ENCODE measurements at regions not wholly inside any gene's neighbourhood (a gene's known extent, or its start where the extent isn't known, plus 50 kb on each side); places are given as distances from the start of the nearest gene placed in this dataset.

DNA sequence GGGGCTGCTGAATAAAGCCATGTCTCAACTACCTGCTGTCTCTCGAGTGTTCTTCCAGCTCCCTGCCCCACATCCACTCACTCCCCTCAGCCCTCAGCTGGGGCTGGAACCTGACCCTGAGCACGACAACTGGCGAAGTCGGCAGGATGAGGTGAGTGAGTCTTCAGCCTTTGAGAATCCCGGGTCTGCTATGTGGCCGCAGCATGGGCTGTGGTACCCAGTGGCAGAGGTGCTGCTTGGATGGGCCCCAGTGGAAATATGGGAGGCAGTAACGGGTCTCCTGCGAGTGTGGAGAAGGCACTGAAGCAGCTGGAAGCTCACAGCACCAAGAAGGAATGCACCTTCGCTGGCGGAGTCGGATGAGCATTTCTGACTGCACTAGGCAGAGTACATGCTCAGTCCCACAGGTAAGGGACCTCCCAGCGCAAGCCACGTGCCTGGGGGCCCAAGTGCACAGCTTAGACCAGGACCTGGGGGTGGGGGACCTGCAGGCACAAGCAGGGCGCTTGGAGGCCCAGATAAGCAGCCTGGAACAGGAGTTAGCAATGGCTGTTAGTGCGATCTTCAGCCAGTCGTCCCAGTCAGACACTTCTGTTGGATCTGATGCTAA, 95.5 kb upstream of the TMPO start:
- Mint-ChIP-seq H3K27ac (no peak overlapping the region), H3K4me1 (no peaks in the 10 kb centered on the region), H3K36me3 (ENCODE audit: low read depth) (no peaks in the 10 kb centered on the region), H3K4me3 (no peak overlapping the region), H3K27me3 (peaks cover 18% of the 10 kb centered on the region), H3K9me3 (no peaks in the 10 kb centered on the region)
- no peak for ATAC-seq (replicated peaks)

DNA sequence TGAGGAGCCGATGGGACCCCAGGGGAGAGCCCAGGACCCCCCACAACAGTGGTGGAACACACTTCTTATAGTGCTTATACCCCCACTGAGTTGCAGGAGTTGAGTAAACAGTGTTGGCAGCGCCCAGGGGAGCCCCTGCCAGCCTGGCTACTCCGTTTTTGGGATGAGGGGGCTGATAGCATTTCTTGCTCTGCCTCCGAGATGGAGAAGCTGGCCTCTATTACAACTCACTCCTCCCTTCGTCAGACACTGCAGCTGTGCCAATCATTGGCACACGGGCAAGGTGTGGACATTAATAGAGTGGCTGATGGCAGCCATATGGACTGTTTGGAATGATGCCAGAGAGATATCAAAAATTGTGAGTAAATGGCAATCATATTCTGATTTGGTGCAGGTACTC, 94.9 kb upstream of the TMPO start:
- Mint-ChIP-seq H3K4me3 (no peak overlapping the region), H3K36me3 (ENCODE audit: low read depth) (no peaks in the 10 kb centered on the region), H3K27me3 (peaks cover 16% of the 10 kb centered on the region), H3K27ac (no peak overlapping the region), H3K4me1 (no peaks in the 10 kb centered on the region), H3K9me3 (no peaks in the 10 kb centered on the region)
- ATAC-seq (replicated peaks), result no peak

DNA sequence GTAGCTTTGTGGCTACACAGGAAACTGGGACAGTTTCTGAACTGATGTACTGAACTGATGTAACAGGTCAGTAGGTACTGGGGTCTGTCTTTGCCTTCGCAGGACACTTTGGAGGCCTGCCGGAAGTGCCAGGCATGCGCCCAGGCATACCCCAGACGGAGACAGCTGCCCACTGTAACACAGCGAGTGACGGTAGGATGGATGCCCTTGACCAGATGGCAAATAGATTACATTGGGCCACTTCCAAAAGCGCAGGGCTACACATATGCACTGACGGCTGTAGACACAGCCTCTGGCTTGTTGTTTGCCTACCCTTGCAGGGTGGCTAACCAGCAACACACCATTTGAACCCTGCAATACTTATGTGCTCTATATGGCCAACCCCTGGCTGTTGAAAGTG, 94.1 kb upstream of the TMPO start:
- Mint-ChIP-seq H3K9me3 (no peaks in the 10 kb centered on the region), H3K4me1 (no peaks in the 10 kb centered on the region), H3K36me3 (ENCODE audit: low read depth) (no peaks in the 10 kb centered on the region), H3K27ac (no peak overlapping the region), H3K4me3 (no peak overlapping the region), H3K27me3 (peaks cover 9% of the 10 kb centered on the region)
- no peak for ATAC-seq (replicated peaks)

DNA sequence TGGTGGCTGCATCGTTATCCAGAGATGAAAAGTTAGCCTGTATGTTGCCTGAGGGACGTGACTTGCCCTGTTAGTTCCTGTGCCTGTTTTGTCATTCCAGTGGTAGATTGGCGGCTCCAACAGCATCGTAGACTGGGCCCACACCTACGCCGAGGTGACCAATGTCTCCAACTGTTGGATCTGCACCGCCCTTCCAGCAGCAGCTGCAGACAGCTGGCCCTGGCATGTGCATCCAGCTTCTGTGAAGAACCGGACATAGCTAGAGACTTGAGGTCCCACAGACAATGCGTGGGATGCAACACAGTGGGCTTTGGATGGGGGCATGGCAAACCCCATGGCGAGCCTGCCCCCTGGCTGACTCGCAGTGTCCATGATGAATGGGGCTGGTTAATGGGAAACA, 93.0 kb upstream of the TMPO start:
- H3K4me3 Mint-ChIP-seq, result no peak overlapping the region
- peaks cover 5% of the 10 kb centered on the region for H3K27me3 Mint-ChIP-seq
- H3K27ac Mint-ChIP-seq, result no peak overlapping the region
- ATAC-seq (replicated peaks), result no peak
- no peaks in the 10 kb centered on the region for H3K9me3 Mint-ChIP-seq
- H3K36me3 Mint-ChIP-seq (ENCODE audit: low read depth), result no peaks in the 10 kb centered on the region
- H3K4me1 Mint-ChIP-seq, result no peaks in the 10 kb centered on the region

DNA sequence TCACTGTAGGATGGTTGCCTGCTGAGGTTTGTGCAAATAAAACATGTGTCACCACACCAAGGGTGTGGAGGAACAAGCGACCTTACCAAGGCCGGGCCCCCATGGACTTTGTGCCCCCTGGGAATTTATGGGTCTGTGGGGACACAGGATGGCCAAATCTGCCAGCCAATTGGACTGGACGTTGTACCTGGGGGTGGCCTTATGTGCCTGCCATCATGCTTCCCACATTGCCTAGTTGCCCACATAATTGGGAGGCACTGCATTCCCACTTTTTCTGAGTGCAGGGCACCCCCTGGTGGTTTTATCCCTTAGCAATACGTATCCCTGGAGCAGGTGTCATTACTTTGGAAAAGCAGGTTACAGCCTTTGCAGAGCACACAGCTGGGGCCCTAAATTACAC, 92.6 kb upstream of the TMPO start:
- no peaks in the 10 kb centered on the region for H3K36me3 Mint-ChIP-seq (ENCODE audit: low read depth)
- no peaks in the 10 kb centered on the region for H3K9me3 Mint-ChIP-seq
- ATAC-seq (replicated peaks), result no peak
- no peaks in the 10 kb centered on the region for H3K4me1 Mint-ChIP-seq
- no peak overlapping the region for H3K27ac Mint-ChIP-seq
- H3K27me3 Mint-ChIP-seq, result peaks cover under 1% of the 10 kb centered on the region
- no peak overlapping the region for H3K4me3 Mint-ChIP-seq

DNA sequence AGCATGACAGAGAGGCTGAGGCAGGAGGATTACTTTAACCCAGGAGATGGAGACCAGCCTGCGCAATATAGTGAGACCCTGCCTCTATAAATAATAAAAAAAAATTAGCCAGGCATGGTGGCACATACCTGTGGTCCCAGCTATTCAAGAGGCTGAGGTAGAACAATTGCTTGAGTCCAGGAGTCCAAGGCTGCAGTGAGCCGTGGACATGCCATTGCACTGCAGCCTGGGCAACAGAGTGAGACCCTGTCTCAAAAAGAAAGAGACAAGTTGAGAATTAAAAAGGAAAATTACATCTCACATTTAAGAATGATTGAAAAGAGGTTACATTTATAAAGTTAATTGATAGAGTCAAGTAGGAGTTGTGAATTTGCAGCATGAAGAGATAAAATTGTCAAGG, 91.4 kb upstream of the TMPO start:
- H3K4me3 Mint-ChIP-seq, result no peak overlapping the region
- no peaks in the 10 kb centered on the region for H3K36me3 Mint-ChIP-seq (ENCODE audit: low read depth)
- no peak for ATAC-seq (replicated peaks)
- H3K9me3 Mint-ChIP-seq, result no peaks in the 10 kb centered on the region
- H3K27ac Mint-ChIP-seq, result no peak overlapping the region
- no peaks in the 10 kb centered on the region for H3K27me3 Mint-ChIP-seq
- H3K4me1 Mint-ChIP-seq, result no peaks in the 10 kb centered on the region

DNA sequence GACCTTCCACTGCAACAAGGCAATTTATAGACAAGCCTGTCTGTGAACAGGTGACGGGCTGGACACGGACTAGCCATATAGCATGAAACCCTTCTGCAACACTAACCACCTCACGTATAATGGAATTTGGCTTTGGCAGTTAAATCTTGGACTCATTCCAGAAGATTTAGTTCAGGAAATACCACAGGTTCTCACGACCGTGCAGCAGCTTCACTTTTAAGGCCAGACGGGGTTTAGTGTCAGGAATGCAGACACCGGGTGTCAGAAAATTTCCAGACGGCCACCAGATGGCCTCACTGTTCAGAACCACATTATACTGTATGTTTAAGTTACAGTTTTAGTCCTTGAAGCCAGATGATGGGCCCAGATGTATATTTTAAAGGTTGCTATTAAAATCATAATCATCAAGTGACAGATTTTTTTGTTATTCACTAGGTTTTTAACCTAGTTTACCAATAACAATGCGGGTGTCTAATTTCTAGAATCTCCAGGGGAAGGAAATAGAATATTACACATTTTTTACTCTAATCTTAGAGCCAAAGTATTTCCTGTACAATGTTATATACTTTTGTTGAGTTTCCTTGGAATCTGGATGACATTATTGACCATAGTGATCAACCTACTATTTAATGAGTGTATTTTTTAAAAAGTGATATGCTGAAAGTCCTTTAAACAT, 90.5 kb upstream of the TMPO start:
- H3K4me3 Mint-ChIP-seq, result no peak overlapping the region
- ATAC-seq (replicated peaks), result peak; percentile 78
- no peaks in the 10 kb centered on the region for H3K9me3 Mint-ChIP-seq
- H3K4me1 Mint-ChIP-seq, result no peaks in the 10 kb centered on the region
- no peaks in the 10 kb centered on the region for H3K36me3 Mint-ChIP-seq (ENCODE audit: low read depth)
- H3K27me3 Mint-ChIP-seq, result no peaks in the 10 kb centered on the region
- H3K27ac Mint-ChIP-seq, result no peak overlapping the region

DNA sequence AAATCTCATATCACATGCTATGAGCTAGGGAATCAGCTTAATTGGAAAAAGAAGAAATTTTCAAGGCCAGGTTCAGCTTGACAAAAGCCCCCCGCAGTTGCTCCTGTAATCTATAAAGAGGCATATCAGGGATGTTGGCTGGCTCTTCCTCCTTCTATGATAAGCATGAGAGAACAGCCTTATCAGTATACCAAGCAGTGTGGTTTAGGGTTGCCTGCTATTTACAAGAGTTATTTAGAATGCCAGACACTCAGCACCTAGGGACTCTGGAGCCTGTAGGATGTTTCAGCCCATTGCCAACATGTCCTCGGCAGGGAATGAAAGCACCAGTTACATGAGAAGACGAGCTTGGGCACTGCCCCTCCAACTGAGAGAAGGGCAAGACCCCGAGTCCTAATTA, 89.5 kb upstream of the TMPO start:
- ATAC-seq (replicated peaks), result no peak

DNA sequence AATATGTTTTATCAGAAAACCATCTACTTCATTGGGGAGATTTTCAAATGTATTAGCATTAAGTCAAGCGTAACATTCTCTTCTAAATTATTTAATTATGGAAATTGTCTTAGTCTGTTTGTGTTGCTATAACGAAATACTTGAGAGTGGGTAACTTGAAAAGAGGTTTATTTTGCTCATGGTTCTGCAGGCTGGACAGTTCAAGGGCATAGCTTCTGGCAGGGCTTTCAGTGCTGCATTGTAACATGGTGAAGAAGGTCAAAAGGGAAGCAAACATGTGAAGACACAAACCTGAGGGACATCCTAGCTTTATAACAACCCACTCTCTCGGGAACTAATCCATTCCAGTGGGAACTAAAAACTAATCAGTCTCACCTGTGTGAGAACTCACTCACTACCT, 84.3 kb upstream of the TMPO start:
- H3K27ac Mint-ChIP-seq, result no peak overlapping the region
- no peaks in the 10 kb centered on the region for H3K36me3 Mint-ChIP-seq (ENCODE audit: low read depth)
- no peak for ATAC-seq (replicated peaks)
- H3K27me3 Mint-ChIP-seq, result peaks cover 14% of the 10 kb centered on the region
- no peak overlapping the region for H3K4me3 Mint-ChIP-seq
- H3K4me1 Mint-ChIP-seq, result no peaks in the 10 kb centered on the region
- H3K9me3 Mint-ChIP-seq, result peaks cover 5% of the 10 kb centered on the region

More for the DNA sequence above, 89.5 kb upstream of the TMPO start:
- Mint-ChIP-seq H3K27ac (no peak overlapping the region), H3K9me3 (no peaks in the 10 kb centered on the region), H3K36me3 (ENCODE audit: low read depth) (no peaks in the 10 kb centered on the region), H3K27me3 (no peaks in the 10 kb centered on the region), H3K4me3 (no peak overlapping the region), H3K4me1 (no peaks in the 10 kb centered on the region)

DNA sequence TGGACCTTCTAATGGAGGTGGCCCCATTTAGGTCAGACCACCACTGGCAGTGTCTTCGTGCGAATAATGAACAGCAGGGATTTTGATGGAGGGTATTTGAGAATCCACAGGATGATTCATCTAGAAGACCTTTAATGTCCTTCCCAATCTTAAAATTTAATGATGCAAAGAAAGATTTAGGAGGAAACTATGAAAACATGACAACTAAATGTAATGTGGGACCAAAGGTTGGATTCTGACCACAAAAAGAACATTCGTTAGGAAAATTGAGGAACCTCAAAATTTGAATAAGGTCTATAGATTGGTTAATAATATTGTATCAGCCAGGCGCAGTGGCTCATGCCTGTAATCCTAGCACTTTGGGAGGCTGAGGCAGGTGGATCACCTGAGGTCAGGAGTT, 78.2 kb upstream of the TMPO start:
- H3K27me3 Mint-ChIP-seq, result peaks cover 47% of the 10 kb centered on the region
- H3K4me3 Mint-ChIP-seq, result no peak overlapping the region
- no peaks in the 10 kb centered on the region for H3K36me3 Mint-ChIP-seq (ENCODE audit: low read depth)
- peaks cover 5% of the 10 kb centered on the region for H3K9me3 Mint-ChIP-seq
- ATAC-seq (replicated peaks), result no peak
- H3K4me1 Mint-ChIP-seq, result no peaks in the 10 kb centered on the region
- no peak overlapping the region for H3K27ac Mint-ChIP-seq

DNA sequence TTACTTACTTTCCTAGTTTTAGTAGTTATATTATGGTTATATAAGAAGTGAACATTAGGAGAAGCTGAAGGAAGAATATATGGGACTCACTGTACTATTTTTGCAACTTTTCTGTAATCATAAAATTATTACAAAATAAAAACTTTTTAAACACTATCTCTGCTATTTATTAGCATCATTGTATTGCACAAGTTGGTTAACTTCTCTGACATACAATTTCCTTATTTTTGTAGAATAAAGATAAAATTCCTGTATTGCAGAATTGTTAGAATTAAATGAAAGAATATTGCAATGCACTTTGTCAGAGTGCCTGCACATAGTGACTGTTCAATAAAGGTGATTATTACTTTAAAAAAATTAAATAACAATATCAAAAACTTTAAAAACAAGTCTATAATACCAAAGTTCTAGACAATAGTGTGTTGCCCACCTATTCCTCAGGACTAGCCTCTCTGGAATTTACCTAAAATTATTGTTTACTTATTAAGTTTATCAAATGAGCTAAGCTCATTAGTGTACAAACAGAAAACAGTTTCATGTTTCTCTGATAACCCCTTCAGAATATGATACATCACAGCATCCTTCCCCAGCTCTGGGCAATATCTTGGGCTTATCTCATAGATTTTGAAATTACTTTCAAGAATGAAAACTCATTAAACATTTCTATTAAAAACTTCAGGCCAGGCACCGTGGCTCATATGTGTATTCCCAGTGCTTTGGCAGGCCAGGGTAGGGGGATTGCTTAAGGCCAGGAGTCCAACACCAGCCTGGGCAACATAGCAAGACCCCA, 77.4 kb upstream of the TMPO start:
- Mint-ChIP-seq H3K4me1 (no peaks in the 10 kb centered on the region), H3K9me3 (peaks cover 5% of the 10 kb centered on the region), H3K27ac (no peak overlapping the region), H3K27me3 (peaks cover 52% of the 10 kb centered on the region), H3K4me3 (no peak overlapping the region), H3K36me3 (ENCODE audit: low read depth) (no peaks in the 10 kb centered on the region)
- no peak for ATAC-seq (replicated peaks)

DNA sequence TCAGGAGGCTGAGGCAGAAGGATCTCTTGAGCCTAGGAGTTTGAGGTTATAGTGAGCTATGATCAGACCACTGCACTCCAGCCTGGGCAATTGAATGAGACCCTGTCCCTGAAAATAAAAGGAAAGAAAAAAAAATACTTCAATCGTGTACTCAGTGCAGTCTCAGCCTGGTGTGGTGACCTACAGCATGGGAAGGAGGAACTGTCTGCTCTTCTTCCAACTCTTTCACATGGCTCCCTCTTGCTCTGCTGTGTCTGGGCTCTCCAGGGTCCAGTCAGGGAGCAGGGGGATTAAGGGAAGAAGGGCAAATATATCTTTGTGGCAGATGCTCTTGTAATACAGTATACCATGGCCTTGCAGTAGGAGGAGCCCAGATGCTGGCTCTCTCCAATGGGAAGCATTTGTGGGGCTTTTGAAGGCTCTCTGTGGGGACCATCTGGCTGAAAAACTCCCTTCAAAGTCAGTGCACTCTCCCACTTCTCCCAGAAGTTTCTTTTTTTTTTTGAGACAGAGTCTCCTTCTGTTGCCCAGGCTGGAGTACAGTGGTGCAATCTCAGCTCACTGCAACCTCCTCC, 76.6 kb upstream of the TMPO start:
- no peaks in the 10 kb centered on the region for H3K4me1 Mint-ChIP-seq
- H3K9me3 Mint-ChIP-seq, result peaks cover 5% of the 10 kb centered on the region
- peaks cover 52% of the 10 kb centered on the region for H3K27me3 Mint-ChIP-seq
- H3K4me3 Mint-ChIP-seq, result no peak overlapping the region
- no peak for ATAC-seq (replicated peaks)
- H3K36me3 Mint-ChIP-seq (ENCODE audit: low read depth), result no peaks in the 10 kb centered on the region
- H3K27ac Mint-ChIP-seq, result no peak overlapping the region

DNA sequence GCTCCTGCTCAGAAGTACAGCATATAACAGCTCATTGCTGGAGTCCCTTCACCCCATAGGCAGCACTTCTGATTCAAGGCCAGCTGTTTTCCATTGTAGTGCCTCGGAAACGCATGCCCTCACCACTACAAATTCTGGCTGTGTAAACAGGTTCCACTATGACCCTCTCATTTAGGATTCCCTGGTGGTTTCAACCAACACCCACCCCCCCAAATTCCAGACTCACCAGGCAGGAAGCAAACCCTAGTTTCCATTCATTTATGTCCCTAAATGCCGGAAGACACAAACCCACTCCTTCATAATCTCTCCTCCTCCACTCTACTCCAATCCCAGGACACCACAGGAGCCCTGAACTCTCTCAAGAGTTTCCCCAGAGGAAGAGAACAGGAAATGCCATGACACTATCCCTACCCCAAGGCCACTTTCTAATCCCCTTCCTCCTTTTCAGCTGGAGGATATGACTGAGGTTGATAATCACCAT, 75.9 kb upstream of the TMPO start:
- H3K9me3 Mint-ChIP-seq, result peaks cover 5% of the 10 kb centered on the region
- H3K27ac Mint-ChIP-seq, result no peak overlapping the region
- no peak overlapping the region for H3K4me3 Mint-ChIP-seq
- no peak for ATAC-seq (replicated peaks)
- H3K27me3 Mint-ChIP-seq, result peaks cover 58% of the 10 kb centered on the region
- no peaks in the 10 kb centered on the region for H3K4me1 Mint-ChIP-seq
- H3K36me3 Mint-ChIP-seq (ENCODE audit: low read depth), result no peaks in the 10 kb centered on the region

DNA sequence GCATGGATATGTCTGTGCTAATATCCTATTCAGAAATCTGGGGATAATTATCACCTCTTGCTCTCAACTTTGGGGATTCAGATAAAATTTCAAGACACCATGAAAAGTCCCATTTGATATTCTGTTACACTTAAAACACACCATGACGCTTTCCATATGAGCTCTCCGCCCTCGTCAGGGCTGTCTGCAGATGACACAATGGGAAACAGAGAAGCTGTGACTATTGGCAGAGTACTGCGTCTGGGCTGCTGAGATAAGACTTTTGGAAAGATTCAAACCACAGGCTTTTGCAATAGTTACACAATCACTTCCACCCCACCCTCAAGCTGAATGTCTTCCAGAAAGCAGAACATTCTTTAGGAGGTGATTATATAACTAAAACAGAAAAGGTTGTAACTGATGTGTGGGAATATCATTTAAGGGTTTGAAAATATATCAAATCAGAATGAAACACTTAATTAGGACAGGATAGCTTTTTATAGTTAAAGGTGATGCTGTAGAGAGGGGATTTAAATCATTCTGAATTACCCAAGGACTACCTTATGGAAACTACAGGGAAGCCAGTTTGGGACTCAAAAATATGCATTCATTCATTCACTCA, 75.3 kb upstream of the TMPO start:
- Mint-ChIP-seq H3K36me3 (ENCODE audit: low read depth) (no peaks in the 10 kb centered on the region), H3K9me3 (peaks cover 2% of the 10 kb centered on the region), H3K27ac (no peak overlapping the region), H3K4me3 (no peak overlapping the region), H3K4me1 (no peaks in the 10 kb centered on the region), H3K27me3 (peaks cover 53% of the 10 kb centered on the region)
- ATAC-seq (replicated peaks), result peak; percentile 32

Measured in activated T-helper 17 cell treated with anti-CD3 and anti-CD28 coated beads, Interleukin-2, amount 50 U/mL, for 72 hours (primary cell).